Astrocyte of the spinal cord (primary cell): ENCODE measurements at regions not wholly inside any gene's neighbourhood (a gene's known extent, or its start where the extent isn't known, plus 50 kb on each side); places are given as distances from the start of the nearest gene placed in this dataset.

Experiments used
- DNase-seq: peaks from one replicate; pipeline ENCODE4 v3.0.0; 2011; ENCODE audit warnings: low read depth, low spot score
- H3K4me3 ChIP-seq: 2 replicates; pipeline ENCODE4 v1.5.1; 2011; ENCODE audit warnings: low read depth, mild to moderate bottlenecking, low read length, moderate library complexity
- in situ Hi-C: cut with HindIII; loops from 2 replicates; pipeline ENCODE4 v1.10.0; 2017; ENCODE audit warnings: low sequenced_read_pairs
- TF ChIP-seq, protein P1 (sequence below): IDR thresholded peaks from 2 replicates; pipeline ENCODE4 v1.5.1; 2012; ENCODE audit warnings: low read depth, mild to moderate bottlenecking, low read length, inconsistent platforms

DNA sequence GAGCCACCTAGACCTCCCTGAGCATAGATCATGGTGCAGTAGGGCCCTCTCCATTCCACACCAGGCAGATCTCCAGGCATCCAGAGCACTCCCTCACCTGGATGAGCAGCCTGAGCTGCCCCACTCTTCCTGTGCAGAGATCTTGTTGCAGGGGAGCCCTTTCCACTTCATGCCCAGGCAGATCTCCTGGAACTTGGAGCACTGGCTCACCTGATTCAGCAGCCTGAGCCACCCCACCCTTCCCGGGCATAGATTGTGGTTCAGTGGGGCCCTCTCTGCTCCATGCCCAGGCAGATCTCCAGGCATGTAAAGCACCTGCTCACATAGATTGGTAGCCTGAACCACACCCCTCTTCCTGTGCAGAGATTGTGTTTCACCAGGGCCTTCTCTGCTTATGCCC, 78.0 kb downstream of the SEC16B start:
- in situ Hi-C loops, result no loop called here
- DNase-seq, result no peak
- no peak overlapping the region for H3K4me3 ChIP-seq
- TF ChIP-seq, protein P1, sequence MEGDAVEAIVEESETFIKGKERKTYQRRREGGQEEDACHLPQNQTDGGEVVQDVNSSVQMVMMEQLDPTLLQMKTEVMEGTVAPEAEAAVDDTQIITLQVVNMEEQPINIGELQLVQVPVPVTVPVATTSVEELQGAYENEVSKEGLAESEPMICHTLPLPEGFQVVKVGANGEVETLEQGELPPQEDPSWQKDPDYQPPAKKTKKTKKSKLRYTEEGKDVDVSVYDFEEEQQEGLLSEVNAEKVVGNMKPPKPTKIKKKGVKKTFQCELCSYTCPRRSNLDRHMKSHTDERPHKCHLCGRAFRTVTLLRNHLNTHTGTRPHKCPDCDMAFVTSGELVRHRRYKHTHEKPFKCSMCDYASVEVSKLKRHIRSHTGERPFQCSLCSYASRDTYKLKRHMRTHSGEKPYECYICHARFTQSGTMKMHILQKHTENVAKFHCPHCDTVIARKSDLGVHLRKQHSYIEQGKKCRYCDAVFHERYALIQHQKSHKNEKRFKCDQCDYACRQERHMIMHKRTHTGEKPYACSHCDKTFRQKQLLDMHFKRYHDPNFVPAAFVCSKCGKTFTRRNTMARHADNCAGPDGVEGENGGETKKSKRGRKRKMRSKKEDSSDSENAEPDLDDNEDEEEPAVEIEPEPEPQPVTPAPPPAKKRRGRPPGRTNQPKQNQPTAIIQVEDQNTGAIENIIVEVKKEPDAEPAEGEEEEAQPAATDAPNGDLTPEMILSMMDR, result no peak

DNA sequence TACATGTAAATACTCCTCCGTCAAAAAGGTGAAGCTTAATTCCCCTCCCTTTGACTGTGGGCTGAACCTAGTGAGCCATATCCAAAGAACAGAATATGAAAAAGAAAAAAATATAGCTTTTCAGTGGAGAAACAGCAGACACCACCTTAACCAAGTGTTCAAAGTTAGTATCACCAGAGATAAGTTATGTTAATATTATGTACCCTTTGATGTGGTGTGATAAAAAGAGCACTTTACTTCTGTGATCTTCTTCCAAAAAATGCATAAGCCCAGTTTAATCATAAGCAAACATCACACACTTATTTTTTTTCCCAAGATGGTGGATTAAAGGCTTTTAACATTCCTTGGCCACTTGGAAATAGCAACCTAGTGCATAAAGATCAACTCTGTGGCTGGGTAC, 79.4 kb downstream of the SEC16B start:
- in situ Hi-C loops, result no loop called here
- DNase-seq, result no peak
- TF ChIP-seq, protein P1, result no peak
- H3K4me3 ChIP-seq, result no peak overlapping the region

DNA sequence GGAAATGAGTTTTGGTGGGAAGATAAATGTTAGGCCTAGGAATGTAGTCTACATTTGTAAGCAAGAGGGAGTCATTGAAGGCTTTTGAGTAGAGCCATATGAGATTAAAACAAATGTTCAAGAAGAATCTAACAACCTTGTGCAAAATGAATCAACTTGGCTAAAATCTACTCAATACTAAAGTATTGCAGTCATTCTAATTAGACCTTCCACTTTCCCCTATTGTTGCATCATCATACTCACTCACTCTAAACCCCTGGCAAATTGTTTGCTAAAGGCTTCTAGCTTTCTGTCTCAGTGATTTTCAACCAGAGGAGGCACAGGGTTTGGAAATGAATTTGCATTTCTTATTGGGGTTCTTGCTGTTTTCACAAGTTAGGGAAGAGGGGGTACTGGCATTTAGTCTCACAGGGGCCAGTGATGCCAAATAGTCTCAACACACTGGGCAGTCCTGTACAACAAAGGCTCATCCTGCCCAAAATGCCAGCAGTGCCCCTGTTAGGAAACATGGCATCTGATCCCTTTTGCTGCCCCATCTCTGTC, 85.3 kb downstream of the SEC16B start:
- TF ChIP-seq, protein P1, result no peak
- in situ Hi-C loops, result no loop called here
- no peak for DNase-seq
- no peak overlapping the region for H3K4me3 ChIP-seq

DNA sequence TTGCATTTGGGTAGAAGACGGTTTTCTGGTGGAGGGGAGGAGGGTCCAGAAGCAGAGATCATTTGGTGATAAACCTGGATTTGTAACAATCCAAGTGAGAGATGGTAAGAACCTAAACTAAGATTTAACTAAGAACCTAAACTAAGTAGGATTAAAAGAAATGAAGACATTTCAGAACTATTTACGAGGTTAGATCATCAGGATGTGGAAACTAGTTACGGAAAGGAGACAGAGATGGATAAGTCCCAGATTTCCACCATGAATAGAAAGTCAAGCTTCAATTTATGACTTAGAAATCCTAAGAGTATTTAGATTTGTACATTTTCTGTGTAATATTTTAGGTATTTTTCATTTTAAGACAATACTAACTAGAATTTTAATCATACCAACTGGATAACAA, 86.3 kb downstream of the SEC16B start:
- H3K4me3 ChIP-seq, result no peak overlapping the region
- no peak for DNase-seq
- TF ChIP-seq, protein P1, result no peak
- in situ Hi-C loops, result no loop called here

DNA sequence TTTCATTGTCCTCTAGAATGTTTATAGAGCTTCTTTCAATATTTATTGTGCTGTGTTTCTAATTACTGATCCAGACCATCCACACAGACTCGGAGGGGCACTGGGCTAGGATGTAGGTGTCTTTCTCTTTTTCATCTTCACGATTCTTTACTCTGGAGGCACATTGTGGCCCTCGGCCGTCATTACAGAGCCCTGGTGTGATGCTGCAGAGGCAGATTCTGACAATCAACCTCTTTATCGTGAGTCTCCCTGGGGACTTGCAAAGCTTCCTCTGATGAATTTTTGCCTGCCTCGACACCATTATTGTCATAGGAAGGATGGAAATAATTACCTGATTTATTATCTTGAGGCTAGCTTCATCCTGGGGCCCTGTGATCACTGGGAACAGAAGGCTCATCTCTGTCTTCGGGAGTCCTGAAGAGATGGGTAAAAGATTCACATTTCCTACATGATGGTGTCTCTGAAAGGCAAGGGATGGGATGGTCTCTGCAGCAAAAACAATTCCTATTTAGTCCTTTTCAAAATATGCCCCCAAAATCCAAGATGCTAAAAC, 89.4 kb downstream of the SEC16B start:
- in situ Hi-C loops, result no loop called here
- DNase-seq, result no peak
- TF ChIP-seq, protein P1, result no peak
- no peak overlapping the region for H3K4me3 ChIP-seq

DNA sequence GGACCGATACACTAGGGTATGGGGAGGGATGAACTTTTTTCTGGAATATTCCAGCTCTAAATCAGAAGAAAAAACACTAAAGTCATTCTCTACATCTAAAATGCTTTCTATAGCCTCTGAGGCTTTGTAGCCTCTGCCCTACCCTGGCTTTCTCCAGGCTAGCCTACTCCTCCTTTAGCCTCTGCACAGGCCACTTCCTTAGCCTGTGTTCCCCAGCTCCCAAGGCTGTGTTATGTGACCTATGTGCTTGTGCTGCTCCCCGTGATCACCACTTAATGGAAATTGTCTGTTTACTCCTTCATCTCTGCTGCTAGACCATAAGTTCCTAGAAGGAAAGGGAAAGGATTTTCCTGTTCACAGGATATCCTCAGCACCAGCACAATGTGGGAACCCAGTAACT, 92.8 kb downstream of the SEC16B start:
- TF ChIP-seq, protein P1, result no peak
- H3K4me3 ChIP-seq, result no peak overlapping the region
- no peak for DNase-seq
- in situ Hi-C loops, result no loop called here
